Hepatocyte (in vitro differentiated cells): ENCODE measurements at regions not wholly inside any gene's neighbourhood (a gene's known extent, or its start where the extent isn't known, plus 50 kb on each side); places are given as distances from the start of the nearest gene placed in this dataset.

ENCODE experiments used
- EZH2 ChIP-seq: fragments of 200-600 bp; sonication (generic); IDR thresholded peaks from 2 replicates; pipeline ENCODE4 v1.6.1; 2016; ENCODE audit warnings: antibody characterized with exemption, mild to moderate bottlenecking, borderline replicate concordance
- EZH2phosphoT487 ChIP-seq: fragments of 200-600 bp; sonication (generic); IDR thresholded peaks from one replicate; pipeline ENCODE4 v1.6.1; 2018; ENCODE audit warnings: antibody characterized with exemption, mild to moderate bottlenecking, low read depth, moderate library complexity; ENCODE audit not compliant: unreplicated experiment, severe bottlenecking
- TF ChIP-seq, protein P1 (sequence below): fragments of 200-600 bp; sonication (generic); IDR thresholded peaks from 2 replicates; pipeline ENCODE4 v1.5.1; 2016; ENCODE audit warnings: antibody characterized with exemption, mild to moderate bottlenecking; ENCODE audit not compliant: poor library complexity

DNA sequence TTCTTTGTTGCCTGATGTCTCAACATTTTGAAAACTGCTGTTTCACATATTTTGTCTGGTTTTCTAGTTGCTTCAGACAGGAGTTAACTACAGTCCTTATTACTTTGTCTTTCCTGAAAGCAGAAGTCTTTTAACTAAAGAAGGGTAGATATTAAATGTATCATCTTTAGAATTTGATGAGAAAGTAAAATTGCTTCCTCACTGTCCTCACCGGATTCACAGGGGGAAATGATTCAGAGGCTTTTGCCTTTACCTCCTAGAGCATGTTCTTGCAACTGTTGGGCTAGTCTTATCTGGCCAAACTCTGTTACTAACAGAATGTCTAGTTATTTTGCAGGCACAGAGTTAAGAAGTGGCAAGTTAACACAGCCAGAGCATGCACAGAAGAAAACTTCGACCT lies 107.2 kb upstream of the VAV3 start:
- TF ChIP-seq, protein P1, sequence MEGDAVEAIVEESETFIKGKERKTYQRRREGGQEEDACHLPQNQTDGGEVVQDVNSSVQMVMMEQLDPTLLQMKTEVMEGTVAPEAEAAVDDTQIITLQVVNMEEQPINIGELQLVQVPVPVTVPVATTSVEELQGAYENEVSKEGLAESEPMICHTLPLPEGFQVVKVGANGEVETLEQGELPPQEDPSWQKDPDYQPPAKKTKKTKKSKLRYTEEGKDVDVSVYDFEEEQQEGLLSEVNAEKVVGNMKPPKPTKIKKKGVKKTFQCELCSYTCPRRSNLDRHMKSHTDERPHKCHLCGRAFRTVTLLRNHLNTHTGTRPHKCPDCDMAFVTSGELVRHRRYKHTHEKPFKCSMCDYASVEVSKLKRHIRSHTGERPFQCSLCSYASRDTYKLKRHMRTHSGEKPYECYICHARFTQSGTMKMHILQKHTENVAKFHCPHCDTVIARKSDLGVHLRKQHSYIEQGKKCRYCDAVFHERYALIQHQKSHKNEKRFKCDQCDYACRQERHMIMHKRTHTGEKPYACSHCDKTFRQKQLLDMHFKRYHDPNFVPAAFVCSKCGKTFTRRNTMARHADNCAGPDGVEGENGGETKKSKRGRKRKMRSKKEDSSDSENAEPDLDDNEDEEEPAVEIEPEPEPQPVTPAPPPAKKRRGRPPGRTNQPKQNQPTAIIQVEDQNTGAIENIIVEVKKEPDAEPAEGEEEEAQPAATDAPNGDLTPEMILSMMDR, result no peak
- TF ChIP-seq EZH2 (no peak), EZH2phosphoT487 (no peak)
